ENCODE measurements at regions not wholly inside any gene's neighbourhood (a gene's known extent, or its start where the extent isn't known, plus 50 kb on each side); places are given as distances from the start of the nearest gene placed in this dataset.
"Not testable (repeated sequence)": the region's sequence is repeated elsewhere in the genome, so short reads cannot be mapped to it uniquely, and the experiment has no call there.

GRCh38 chr7:155377838-155378579, 79.9 kb upstream of the EN2 start:
- no peak for DNase-seq

GRCh38 chr7:155378580-155378934, 79.4 kb upstream of the EN2 start:
- no peak for DNase-seq

GRCh38 chr7:155378959-155379871, 78.7 kb upstream of the EN2 start:
- no peak for DNase-seq

GRCh38 chr7:155380221-155380861, 77.6 kb upstream of the EN2 start:
- DNase-seq, result peak; percentile 78

DNA sequence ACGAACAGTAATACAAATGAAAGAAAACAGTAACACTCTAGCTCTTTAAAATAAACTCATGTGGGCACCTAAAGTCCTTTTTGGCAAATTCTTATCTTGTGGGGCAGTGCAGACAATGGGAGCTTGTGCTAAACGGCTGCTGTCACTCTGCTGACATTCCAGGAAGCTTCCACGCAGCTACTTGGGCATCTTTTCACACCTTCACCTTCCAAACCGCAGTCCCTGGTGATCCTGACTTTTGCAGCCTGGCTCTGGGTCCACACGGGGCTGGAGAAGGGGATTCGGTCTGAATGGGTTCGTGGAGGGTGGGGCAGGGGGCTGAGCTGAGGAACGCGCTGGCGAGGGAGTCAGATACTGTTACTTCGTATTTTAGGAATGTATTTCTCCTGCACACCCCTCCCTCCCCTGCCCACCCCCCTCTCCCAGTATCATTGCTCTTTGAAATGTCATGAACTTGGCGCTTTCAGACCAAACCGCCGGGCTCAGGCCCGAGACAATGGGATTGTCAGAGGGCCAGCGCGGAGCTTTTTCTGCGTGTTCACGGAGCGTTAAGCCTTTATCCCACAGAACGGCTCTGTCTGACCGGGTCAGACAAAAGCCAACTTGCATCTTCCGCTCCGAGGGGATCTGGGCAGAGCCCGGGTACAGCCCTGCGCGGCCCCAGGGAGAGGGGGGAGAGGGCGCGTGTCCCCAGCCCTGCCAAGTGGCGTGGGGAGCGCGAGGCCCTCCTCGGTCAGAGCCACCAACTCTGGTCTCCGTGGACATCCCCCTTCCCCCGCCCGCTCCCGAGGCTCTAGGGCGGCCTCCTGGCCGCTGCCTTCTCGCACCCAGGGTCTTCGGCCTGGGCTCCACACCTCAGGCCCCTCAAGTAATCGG, 76.7 kb upstream of the EN2 start:
- DNase-seq, result no peak

DNA sequence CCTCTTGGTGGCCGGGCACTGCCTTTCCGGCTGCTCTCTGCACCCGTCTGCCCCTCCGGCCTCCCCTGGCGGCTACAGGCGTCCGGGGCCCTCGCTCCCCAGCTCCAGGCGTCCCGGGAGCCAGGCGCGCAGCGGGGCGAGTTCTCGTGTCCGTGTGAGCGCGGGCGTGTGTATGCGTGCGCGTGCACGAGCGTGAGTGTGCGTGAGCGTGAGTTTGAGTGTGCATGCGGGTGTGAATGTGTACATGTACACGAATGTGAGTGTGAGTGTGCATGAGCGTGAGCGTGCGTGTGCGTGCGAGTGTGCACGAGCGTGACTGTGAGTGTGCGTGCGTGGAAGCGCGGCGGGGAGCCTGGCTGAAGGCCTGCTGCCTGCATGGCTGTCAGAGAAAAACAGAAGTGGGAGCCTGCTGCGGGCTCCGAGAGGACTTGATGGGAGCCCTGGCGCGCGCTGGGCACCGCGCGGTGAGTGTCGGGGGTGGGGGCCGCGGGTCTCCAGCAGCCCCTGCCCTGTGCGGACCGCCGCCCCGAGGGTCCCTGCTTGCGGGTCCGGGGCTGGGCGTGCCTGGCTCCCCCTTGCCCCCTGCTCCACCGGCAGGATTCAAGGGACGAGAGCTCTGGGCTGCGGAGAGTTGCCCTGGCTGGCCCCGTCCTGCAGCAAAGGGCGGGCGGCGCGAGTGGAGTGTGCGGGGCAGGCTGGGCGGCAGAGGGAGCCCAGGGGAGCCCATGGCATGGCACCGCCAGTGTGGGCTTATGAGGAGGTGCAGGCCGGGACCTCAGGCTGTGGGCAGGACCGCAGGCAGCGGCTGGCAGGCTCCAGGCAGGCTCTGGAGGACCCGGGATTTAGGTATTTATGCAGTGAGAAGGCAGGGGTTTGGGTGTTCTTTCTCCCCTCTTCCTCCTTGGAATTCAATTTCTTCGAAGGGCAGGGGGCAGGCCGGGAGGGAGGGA, 75.8 kb upstream of the EN2 start:
- DNase-seq, result no peak

DNA sequence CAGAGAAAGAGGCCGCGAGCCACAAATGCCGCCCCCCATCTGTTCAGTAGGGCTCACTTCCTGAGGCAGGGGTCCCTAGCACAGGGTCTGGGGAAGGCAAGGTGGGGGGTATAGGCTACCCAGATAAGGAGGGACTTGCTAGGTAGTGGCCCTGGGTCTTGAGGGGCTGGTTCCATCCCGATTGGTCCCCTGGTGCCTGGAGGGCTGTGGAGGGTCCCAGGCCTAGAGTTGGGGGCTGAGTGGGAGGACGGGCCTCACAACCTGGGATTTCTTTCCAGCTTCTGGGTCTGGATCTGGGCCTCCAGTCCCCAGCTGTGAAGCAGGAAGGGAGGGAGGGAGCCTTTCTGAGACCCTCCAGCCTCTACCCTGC, 75.1 kb upstream of the EN2 start:
- DNase-seq, result no peak

- no peak for DNase-seq
These were observed 74.0 kb upstream of the EN2 start for GRCh38 chr7:155383756-155384491.

DNA sequence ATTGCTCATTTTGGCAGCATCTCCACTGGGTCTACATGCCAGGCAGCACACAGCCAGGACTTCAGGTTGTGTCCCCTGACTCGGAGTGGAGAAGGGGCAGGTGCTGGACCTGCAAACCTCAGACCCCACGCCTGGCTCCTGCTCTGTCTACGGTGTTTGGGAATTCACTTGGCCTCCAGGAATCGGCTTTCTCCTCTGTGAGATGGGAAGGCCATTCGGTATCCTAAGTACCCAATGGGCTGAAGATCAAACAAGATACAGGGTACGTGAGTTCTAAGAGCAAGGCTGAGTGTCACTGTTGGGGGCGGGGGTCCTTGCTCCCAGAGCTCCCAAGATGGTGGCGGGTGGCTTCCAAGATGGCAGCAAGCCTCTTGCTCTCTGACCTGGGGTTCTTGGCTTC, 73.2 kb upstream of the EN2 start:
- no peak for DNase-seq

GRCh38 chr7:155385182-155385581, 72.7 kb upstream of the EN2 start:
- not testable (repeated sequence) for DNase-seq

DNA sequence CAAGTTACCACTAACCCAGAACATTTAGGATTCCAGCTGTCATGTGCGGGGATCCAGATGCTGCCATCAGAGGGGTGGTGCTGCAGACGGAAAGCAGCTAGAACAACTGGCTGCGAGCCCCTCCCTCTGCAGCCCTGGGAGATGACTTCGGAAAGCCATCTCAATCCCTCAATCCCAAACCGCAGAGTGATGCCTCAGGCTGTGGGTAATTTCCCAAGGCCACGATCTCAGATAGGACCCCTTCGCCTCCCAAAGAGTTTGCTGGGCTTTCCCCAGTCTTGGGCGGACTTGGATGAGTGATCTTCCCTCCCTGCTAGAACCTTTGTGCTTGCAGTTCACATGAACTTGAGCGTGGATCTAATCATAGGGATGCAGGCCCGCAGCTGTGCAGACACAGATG, 71.3 kb upstream of the EN2 start:
- DNase-seq, result no peak

GRCh38 chr7:155387066-155387620, 70.8 kb upstream of the EN2 start:
- no peak for DNase-seq

- no peak for DNase-seq
These were observed 69.4 kb upstream of the EN2 start for GRCh38 chr7:155388561-155388960.

GRCh38 chr7:155391414-155391813, 66.5 kb upstream of the EN2 start:
- DNase-seq, result no peak

- no peak for DNase-seq
These were observed 65.0 kb upstream of the EN2 start for GRCh38 chr7:155392726-155393570.

DNA sequence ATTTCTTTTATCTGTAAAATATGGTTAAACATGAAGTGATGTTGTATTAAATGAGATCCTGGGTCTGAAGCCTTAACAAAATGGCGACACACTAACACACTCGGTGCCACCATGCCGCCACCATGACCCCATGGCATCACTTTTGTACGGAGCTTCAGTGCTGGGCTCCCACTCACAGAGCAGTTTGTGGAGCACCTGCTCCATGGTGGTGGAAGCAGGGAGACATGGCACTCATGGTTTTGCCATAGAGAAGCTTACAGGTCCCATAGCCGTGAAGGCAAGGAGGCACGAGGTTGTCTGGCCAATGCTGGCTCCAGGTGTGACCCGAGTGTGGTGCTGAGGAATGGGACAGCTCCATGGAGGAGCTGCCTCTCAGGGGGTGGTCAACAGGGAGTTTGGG, 63.5 kb upstream of the EN2 start:
- DNase-seq, result no peak

DNA sequence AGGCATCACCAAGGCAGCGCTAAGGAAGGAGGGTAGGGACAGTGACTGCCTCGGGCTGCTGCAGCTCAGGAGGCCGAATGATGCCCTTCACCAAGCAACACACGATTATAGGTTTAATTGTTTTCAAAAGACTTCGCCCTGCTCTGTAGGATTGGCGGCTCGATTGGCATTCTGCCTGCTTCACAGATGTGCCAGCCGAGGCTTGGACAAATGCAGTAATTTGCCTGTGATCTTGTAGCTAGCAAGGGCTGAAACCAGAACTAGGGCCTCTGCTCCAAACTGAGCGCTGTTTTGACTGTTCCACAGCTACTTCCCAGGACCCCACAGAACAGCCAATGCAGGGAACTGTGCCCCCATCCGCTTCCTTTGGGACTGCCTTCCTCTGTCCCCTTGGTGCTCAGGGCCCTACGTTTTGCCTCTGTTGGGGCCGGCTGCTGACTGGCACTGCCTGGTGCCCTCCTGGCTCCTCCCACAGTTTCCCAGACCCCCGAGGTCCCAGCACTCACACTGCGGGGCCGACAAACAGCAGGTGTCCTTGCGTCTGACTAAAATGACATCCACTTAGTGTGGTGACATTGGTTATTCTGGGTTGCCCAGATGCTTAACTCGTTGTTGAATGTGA, 62.6 kb upstream of the EN2 start:
- no peak for DNase-seq

DNA sequence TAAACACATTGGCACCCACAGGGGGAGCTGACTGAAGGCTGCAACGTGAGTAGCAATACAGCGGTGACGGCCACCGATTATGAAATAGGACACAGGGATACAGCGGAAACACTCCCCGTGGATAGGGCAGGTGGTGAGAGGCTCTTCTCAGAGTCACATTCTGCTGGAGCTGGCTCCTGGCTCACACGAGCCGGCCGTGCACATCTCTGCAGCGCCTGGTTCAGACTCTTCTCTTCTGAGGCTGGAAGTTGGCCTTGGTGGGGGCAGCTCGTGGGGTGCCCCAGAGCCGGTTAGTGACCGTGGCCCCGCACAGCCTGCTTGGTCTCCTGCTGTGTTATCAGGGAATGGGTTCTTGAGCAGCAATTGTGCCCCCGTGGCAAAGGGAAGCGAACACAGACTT, 61.3 kb upstream of the EN2 start:
- DNase-seq, result no peak
